Heart right ventricle (tissue), 16 donors: ENCODE measurements at regions not wholly inside any gene's neighbourhood (a gene's known extent, or its start where the extent isn't known, plus 50 kb on each side); places are given as distances from the start of the nearest gene placed in this dataset.
A peak's percentile ranks its signal among the peaks of the same experiment; 100 is the strongest.

Source experiments
- ATAC-seq, 8 donors: fragments of 200-7000 bp; cut with Tn5 transposase; one replicate each; pipeline ENCODE4 v1.9.1; 2020; ENCODE audit warnings: mild to moderate bottlenecking in 8 of 8, moderate library complexity in 8 of 8, moderate number of reproducible peaks in 1 of 8
- DNase-seq, 2 donors: peaks; one replicate each; pipeline ENCODE4 v3.0.0-alpha.2; 2020
- H3K27ac ChIP-seq, 10 donors: fragments of 200-600 bp; sonication (generic) in 2 of 10; one replicate each; pipeline versions ENCODE4 v1.5.0 to v1.8.0; 2020 to 2022; ENCODE audit warnings: mild to moderate bottlenecking in 3 of 10
- H3K27me3 ChIP-seq, 7 donors: fragments of 200-600 bp; one replicate each; pipeline ENCODE4 v1.8.0; 2021 to 2022; ENCODE audit warnings: mild to moderate bottlenecking in 2 of 7
- H3K36me3 ChIP-seq, 9 donors: fragments of 200-600 bp; sonication (generic) in 1 of 9; one replicate each; pipeline versions ENCODE4 v1.5.0 to v1.8.0; 2020 to 2022; ENCODE audit warnings: mild to moderate bottlenecking in 2 of 9
- H3K4me1 ChIP-seq, 9 donors: fragments of 200-600 bp; sonication (generic) in 1 of 9; one replicate each; pipeline versions ENCODE4 v1.5.0 to v1.8.0; 2020 to 2022; ENCODE audit warnings: mild to moderate bottlenecking in 4 of 9
- H3K4me3 ChIP-seq, 10 donors: fragments of 200-600 bp; sonication (generic) in 2 of 10; one replicate each; pipeline versions ENCODE4 v1.5.0 to v1.8.0; 2020 to 2022; ENCODE audit warnings: mild to moderate bottlenecking in 7 of 10, moderate library complexity in 2 of 10
- H3K9me3 ChIP-seq, 11 donors: fragments of 200-600 bp in 10 of 11; sonication (generic) in 2 of 11; one replicate each; pipeline versions ENCODE4 v1.5.0 to v1.8.0; 2013 to 2022; ENCODE audit warnings: mild to moderate bottlenecking in 2 of 11, control low read depth in 1 of 11, moderate library complexity in 1 of 11
- WGBS, 2 donors: extraction: QIAGEN DNeasy Blood & Tissue Kit; methylation state at CpG; one replicate each; pipeline ENCODE4 v1.1.7; 2013; ENCODE audit warnings: inconsistent platforms in 1 of 2; 5-methylcytosine and 5-hydroxymethylcytosine counted together
- intact Hi-C, 10 donors: fragments of 100-400 bp; cut with DNase I; formaldehyde crosslinking; loops; one replicate each; pipeline versions ENCODE4 v1.11.1 to v1.14.2; 2022
- TF ChIP-seq, protein P1 (sequence below), 9 donors: fragments of 200-600 bp; sonication (generic) in 2 of 9; IDR thresholded peaks; one replicate each; pipeline versions ENCODE4 v1.5.0 to v1.8.0; 2021 to 2022; ENCODE audit warnings: antibody characterized with exemption in 9 of 9, mild to moderate bottlenecking in 5 of 9, moderate library complexity in 1 of 9
- donor health status: Arrhythmogenic right ventricular cardiomyopathy.
- donor health status: ischemic (EF 13 %, LVEDD 7.1; RV severe dilation, severe dysfunction).
- donor health status: healthy with polysubstance abuse.
- donor health status: DM: no; HTN: yes; CAD: no.
- donor health status: DM: no; HTN: no; CAD: no.
- donor health status: ischemic (EF 25% LVEDD 6.9; RV normal size, moderate dysfunction).
- donor health status: ischemic (EF 25% LVEDD 5.7; RV mildly dilated, moderate dysfunction).
- donor health status: healthy.
- donor health status: DM: yes; HTN: yes; CAD: no.
- donor health status: Ischemic cardiomyopathy.
- donor health status: ischemic (EF 35%, LVEDD 5.7; RV mildly dilated, moderate dysfunction).
- donor health status: nonischemic (EF 11% LVEDD 7.7; RV severe dilation, severe dysfunction).
- donor health status: DM: yes; HTN: yes; CAD: no.
- donor health status: PGD.
- donor health status: ischemic (EF 29% LVEDD 5.4; RV normal size, mild dysfunction).
- donor health status: nonischemic (EF 23%, LVEDD 6.1; RV moderate dilation, normal function).

DNA sequence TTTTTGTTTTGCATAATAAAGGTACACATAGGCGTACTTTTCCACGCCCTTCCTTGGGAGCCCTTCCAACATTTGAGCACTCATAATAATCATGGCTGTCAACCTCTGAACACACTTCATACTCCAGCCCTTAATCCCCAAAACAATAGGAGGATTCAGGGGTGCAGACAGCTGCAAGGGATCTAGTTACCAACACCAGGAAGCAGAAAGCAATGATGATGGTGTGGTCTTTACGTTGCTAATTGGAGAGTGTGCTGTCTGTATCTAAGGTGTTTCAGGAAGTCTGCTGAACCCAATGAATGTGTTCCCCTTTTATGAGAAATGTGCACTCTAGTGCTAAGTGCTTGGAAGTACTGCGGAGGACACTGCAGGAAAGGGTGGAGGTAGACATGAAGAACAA is 60.3 kb upstream of the PDZRN3 start:
- DNase-seq (no peak), ATAC-seq (no peak)
- no peak overlapping the region for H3K27ac ChIP-seq
- WGBS, 2 donors: 66 to 80% methylated on average over 4 of the region's 4 CpGs
- H3K9me3 ChIP-seq: no peaks in the 10 kb centered on the region
- no peaks in the 10 kb centered on the region for H3K4me1 ChIP-seq
- H3K4me3 ChIP-seq: no peak overlapping the region
- H3K27me3 ChIP-seq: no peaks in the 10 kb centered on the region
- TF ChIP-seq, protein P1, sequence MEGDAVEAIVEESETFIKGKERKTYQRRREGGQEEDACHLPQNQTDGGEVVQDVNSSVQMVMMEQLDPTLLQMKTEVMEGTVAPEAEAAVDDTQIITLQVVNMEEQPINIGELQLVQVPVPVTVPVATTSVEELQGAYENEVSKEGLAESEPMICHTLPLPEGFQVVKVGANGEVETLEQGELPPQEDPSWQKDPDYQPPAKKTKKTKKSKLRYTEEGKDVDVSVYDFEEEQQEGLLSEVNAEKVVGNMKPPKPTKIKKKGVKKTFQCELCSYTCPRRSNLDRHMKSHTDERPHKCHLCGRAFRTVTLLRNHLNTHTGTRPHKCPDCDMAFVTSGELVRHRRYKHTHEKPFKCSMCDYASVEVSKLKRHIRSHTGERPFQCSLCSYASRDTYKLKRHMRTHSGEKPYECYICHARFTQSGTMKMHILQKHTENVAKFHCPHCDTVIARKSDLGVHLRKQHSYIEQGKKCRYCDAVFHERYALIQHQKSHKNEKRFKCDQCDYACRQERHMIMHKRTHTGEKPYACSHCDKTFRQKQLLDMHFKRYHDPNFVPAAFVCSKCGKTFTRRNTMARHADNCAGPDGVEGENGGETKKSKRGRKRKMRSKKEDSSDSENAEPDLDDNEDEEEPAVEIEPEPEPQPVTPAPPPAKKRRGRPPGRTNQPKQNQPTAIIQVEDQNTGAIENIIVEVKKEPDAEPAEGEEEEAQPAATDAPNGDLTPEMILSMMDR (IDR thresholded peaks at IDR 0.05): no peak
- intact Hi-C loops: no loop called here
- no peaks in the 10 kb centered on the region for H3K36me3 ChIP-seq

DNA sequence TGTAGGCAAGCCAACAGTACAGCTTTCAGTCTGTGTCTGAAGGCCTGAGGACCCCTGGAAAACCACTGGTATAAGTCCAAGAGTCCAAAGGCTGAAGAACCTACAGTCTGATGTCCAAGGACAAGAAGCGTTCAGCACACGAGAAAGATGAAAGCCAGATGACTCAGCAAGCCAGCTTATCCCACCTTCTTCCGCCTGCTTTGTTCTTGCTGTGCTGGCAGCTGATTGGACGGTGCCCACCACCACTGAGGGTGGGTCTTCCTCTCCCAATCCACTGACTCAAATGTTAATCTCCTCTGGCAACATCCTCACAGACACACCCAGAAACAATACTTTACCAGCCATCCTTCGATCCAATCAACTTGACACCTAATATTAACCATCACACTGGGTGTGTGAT is 59.0 kb upstream of the PDZRN3 start:
- H3K27ac ChIP-seq: no peak overlapping the region
- no peaks in the 10 kb centered on the region for H3K36me3 ChIP-seq
- no peaks in the 10 kb centered on the region for H3K4me1 ChIP-seq
- H3K27me3 ChIP-seq: no peaks in the 10 kb centered on the region
- WGBS, 2 donors: 77 to 80% methylated on average over 5 of the region's 5 CpGs
- ATAC-seq (no peak), DNase-seq (no peak)
- intact Hi-C loops: no loop called here
- no peaks in the 10 kb centered on the region for H3K9me3 ChIP-seq
- TF ChIP-seq, protein P1 (IDR thresholded peaks at IDR 0.05): no peak
- no peak overlapping the region for H3K4me3 ChIP-seq

DNA sequence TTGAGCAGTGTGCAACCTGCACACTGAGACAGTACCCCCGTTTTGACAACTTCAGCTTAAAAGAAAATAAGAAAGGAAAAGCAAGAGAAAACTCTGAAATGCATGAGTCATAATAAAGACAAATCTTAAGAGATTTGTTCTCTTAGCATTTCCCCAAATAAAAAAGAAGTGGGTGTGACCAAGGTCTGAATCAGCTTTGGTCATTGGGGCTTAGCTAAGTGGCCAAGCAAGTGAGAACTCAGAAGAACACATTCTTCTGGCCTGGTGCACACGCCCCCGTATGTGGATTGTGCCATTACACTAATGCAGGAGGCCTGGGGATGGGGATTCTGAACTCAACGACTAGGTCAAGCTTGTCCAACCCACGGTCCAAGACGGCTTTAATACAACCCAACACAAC is 56.9 kb upstream of the PDZRN3 start:
- Histone ChIP-seq H3K4me1 (no peaks in the 10 kb centered on the region), H3K27ac (no peak overlapping the region), H3K9me3 (no peaks in the 10 kb centered on the region), H3K27me3 (no peaks in the 10 kb centered on the region), H3K36me3 (no peaks in the 10 kb centered on the region), H3K4me3 (no peak overlapping the region)
- TF ChIP-seq, protein P1 (IDR thresholded peaks at IDR 0.05): no peak
- ATAC-seq (peak in 2 of 8 donors; percentile 21 to 33), DNase-seq (no peak)
- 77 to 89% methylated on average over 6 of the region's 6 CpGs for WGBS, 2 donors
- intact Hi-C loops: no loop called here

DNA sequence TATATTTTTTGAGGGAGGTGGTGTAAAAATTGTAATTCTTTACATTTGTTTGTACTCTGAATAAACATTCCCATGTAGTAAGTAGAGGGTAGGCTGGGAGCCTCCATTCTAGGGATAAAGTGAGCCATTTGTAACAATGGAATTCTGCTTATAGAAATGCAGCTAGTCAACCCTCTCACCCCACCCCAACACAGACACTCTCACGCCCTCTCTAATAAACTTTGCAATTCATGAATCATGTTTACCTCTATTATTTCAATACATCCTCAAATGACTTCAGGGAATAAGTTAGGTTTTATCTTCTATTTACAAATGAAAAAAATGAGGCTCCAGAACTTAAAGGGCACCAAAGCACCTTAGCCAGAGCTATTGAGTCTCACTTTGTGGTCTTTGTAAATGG is 56.5 kb upstream of the PDZRN3 start:
- TF ChIP-seq, protein P1 (IDR thresholded peaks at IDR 0.05): no peak
- ATAC-seq: no peak

More for the DNA sequence above, 56.5 kb upstream of the PDZRN3 start:
- H3K9me3 ChIP-seq: no peaks in the 10 kb centered on the region
- 85 to 89% methylated on average over 1 of the region's 1 CpG for WGBS, 2 donors
- H3K4me1 ChIP-seq: no peaks in the 10 kb centered on the region
- no peaks in the 10 kb centered on the region for H3K27me3 ChIP-seq
- no peaks in the 10 kb centered on the region for H3K36me3 ChIP-seq
- intact Hi-C loops: no loop called here
- no peak overlapping the region for H3K27ac ChIP-seq
- no peak overlapping the region for H3K4me3 ChIP-seq
- no peak for DNase-seq
